ENCODE measurements at regions not wholly inside any gene's neighbourhood (a gene's known extent, or its start where the extent isn't known, plus 50 kb on each side); places are given as distances from the start of the nearest gene placed in this dataset.

DNA sequence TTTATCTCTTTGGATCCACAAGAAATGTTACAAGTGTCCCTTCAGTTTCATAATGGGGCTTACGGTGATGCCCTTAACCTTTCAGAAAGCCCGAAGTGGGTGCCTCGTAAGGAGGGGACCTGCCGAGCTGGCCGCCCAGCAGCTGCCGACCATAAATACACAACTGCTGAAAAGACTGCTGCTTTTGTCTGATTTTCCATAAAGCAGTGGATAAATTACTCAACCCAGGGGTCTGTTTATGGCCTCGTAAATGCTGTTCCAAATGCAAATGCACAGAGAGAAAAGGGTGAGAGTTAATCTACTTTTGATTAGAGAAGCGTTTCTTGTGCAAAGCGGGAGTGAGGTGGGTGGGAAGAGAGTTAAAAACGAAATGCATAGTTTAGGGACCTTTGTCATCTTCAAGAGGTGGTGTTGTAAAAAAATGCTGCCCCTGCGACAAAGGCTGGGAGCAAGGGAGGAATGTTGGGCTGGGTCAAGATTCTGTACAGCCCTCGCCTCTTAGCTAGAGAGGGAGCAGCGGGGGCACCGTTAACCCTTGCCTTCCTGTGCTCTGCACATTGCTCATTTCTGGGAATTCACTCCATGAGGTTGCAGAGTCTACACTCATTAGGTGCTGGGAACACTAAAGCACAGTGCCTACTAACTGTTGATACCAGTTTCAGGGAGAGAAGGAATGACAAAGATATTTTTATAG is 112.0 kb upstream of the MTHFD1L start:
- TF ChIP-seq, protein P1, sequence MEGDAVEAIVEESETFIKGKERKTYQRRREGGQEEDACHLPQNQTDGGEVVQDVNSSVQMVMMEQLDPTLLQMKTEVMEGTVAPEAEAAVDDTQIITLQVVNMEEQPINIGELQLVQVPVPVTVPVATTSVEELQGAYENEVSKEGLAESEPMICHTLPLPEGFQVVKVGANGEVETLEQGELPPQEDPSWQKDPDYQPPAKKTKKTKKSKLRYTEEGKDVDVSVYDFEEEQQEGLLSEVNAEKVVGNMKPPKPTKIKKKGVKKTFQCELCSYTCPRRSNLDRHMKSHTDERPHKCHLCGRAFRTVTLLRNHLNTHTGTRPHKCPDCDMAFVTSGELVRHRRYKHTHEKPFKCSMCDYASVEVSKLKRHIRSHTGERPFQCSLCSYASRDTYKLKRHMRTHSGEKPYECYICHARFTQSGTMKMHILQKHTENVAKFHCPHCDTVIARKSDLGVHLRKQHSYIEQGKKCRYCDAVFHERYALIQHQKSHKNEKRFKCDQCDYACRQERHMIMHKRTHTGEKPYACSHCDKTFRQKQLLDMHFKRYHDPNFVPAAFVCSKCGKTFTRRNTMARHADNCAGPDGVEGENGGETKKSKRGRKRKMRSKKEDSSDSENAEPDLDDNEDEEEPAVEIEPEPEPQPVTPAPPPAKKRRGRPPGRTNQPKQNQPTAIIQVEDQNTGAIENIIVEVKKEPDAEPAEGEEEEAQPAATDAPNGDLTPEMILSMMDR (IDR thresholded peaks at IDR 0.05; ENCODE audit: borderline replicate concordance, extremely low read depth, low read length, poor library complexity, severe bottlenecking) = no peak
- TF ChIP-seq EZH2 (IDR thresholded peaks at IDR 0.05; ENCODE audit: borderline replicate concordance, low read depth, low read length, severe bottlenecking) = no peak

Measured in DND-41 (cell line).